ENCODE measurements at regions not wholly inside any gene's neighbourhood (a gene's known extent, or its start where the extent isn't known, plus 50 kb on each side); places are given as distances from the start of the nearest gene placed in this dataset.

- Histone ChIP-seq H3K27ac (ENCODE audit: low read depth in 1 of 2, low read length in 2 of 2) (no peak overlapping the region), H3K79me2 (ENCODE audit: insufficient read depth, low read length) (no peaks in the 10 kb centered on the region), H3K4me3 (replicated peaks in 1 of 3; ENCODE audit: low read depth in 2 of 3, low read length in 3 of 3) (no peak overlapping the region), H3K4me2 (replicated peaks; ENCODE audit: extremely low read depth, low read length, poor library complexity, severe bottlenecking) (no peak overlapping the region), H4K20me1 (ENCODE audit: insufficient read depth, low read length) (no peaks in the 10 kb centered on the region), H3K4me1 (ENCODE audit: control insufficient read depth in 1 of 2, insufficient read depth in 2 of 2, low read length in 2 of 2) (no peaks in the 10 kb centered on the region), H3K27me3 (ENCODE audit: control insufficient read depth in 2 of 2, insufficient read depth in 2 of 2, low read length in 2 of 2) (no peaks in the 10 kb centered on the region), H3K36me3 (replicated peaks in 1 of 2; ENCODE audit: control insufficient read depth in 1 of 2, insufficient read depth in 2 of 2, low read length in 2 of 2) (no peaks in the 10 kb centered on the region), H3K9me3 (replicated peaks in 1 of 2; ENCODE audit: control insufficient read depth in 1 of 2, insufficient read depth in 1 of 2, low read length in 2 of 2) (no peaks in the 10 kb centered on the region), H2AFZ (ENCODE audit: insufficient read depth, low read depth, low read length, poor library complexity, severe bottlenecking) (no peak overlapping the region), H3K9ac (ENCODE audit: insufficient read depth, low read length, poor library complexity, severe bottlenecking) (no peak overlapping the region)
- Mint-ChIP-seq H3K27ac (no peak overlapping the region), H3K9me3 (peaks cover 0 to 4% (median 0%) of the 10 kb centered on the region in 7 donors), H3K36me3 (no peaks in the 10 kb centered on the region), H3K27me3 (ENCODE audit: low read depth in 3 of 3) (peaks cover 0 to 3% (median 3%) of the 10 kb centered on the region in 3 donors), H3K4me1 (no peaks in the 10 kb centered on the region), H3K4me3 (no peak overlapping the region)
- no peak for DNase-seq
- WGBS (ENCODE audit: insufficient coverage): 94% methylated on average over 9 of the region's 9 CpGs
- TF ChIP-seq CTCF (IDR thresholded peaks at IDR 0.05): no peak
- intact Hi-C loops (cut with micrococcal nuclease): no loop called here
These were observed 301.5 kb downstream of the NDUFA10 start for GRCh38 chr2:239723486-239724193.

GRCh38 chr2:239722760-239723470 lies 302.2 kb downstream of the NDUFA10 start:
- no peaks in the 10 kb centered on the region for H4K20me1 ChIP-seq (ENCODE audit: insufficient read depth, low read length)
- no peak for TF ChIP-seq CTCF (IDR thresholded peaks at IDR 0.05)
- no peak overlapping the region for H3K9ac ChIP-seq (ENCODE audit: insufficient read depth, low read length, poor library complexity, severe bottlenecking)
- no peak overlapping the region for H3K4me3 ChIP-seq (replicated peaks in 1 of 3; ENCODE audit: low read depth in 2 of 3, low read length in 3 of 3)
- 91% methylated on average over 16 of the region's 16 CpGs for whole genome bisulfite sequencing (ENCODE audit: insufficient coverage)
- H3K4me1 Mint-ChIP-seq: no peaks in the 10 kb centered on the region
- no peaks in the 10 kb centered on the region for H3K27me3 ChIP-seq (ENCODE audit: control insufficient read depth in 2 of 2, insufficient read depth in 2 of 2, low read length in 2 of 2)
- H3K27ac Mint-ChIP-seq: no peak overlapping the region
- peaks cover 0 to 4% (median 0%) of the 10 kb centered on the region in 7 donors for H3K9me3 Mint-ChIP-seq
- no peaks in the 10 kb centered on the region for H3K9me3 ChIP-seq (replicated peaks in 1 of 2; ENCODE audit: control insufficient read depth in 1 of 2, insufficient read depth in 1 of 2, low read length in 2 of 2)
- no peaks in the 10 kb centered on the region for H3K79me2 ChIP-seq (ENCODE audit: insufficient read depth, low read length)
- H3K4me2 ChIP-seq (replicated peaks; ENCODE audit: extremely low read depth, low read length, poor library complexity, severe bottlenecking): no peak overlapping the region
- H3K4me3 Mint-ChIP-seq: no peak overlapping the region
- H2AFZ ChIP-seq (ENCODE audit: insufficient read depth, low read depth, low read length, poor library complexity, severe bottlenecking): no peak overlapping the region
- DNase-seq: no peak
- intact Hi-C loops (cut with micrococcal nuclease): no loop called here
- H3K4me1 ChIP-seq (ENCODE audit: control insufficient read depth in 1 of 2, insufficient read depth in 2 of 2, low read length in 2 of 2): no peaks in the 10 kb centered on the region
- H3K27me3 Mint-ChIP-seq (ENCODE audit: low read depth in 3 of 3): peaks cover 0 to 3% (median under 1%) of the 10 kb centered on the region in 3 donors
- H3K36me3 ChIP-seq (replicated peaks in 1 of 2; ENCODE audit: control insufficient read depth in 1 of 2, insufficient read depth in 2 of 2, low read length in 2 of 2): no peaks in the 10 kb centered on the region
- no peaks in the 10 kb centered on the region for H3K36me3 Mint-ChIP-seq
- H3K27ac ChIP-seq (ENCODE audit: low read depth in 1 of 2, low read length in 2 of 2): no peak overlapping the region
